Adipocyte (in vitro differentiated cells): ENCODE measurements at regions not wholly inside any gene's neighbourhood (a gene's known extent, or its start where the extent isn't known, plus 50 kb on each side); places are given as distances from the start of the nearest gene placed in this dataset.
"Not testable (repeated sequence)": the region's sequence is repeated elsewhere in the genome, so short reads cannot be mapped to it uniquely, and the experiment has no call there.

Source experiments
- DNase-seq: peaks from one replicate; pipeline ENCODE4 v3.0.0-alpha.2; 2015; ENCODE audit warnings: low read depth
- H3K27me3 ChIP-seq: replicated peaks from 2 replicates; pipeline ENCODE4 v1.7.0; 2013; ENCODE audit warnings: mild to moderate bottlenecking, low read length, moderate library complexity; ENCODE audit not compliant: control insufficient read depth, insufficient read depth
- H3K36me3 ChIP-seq: 2 replicates; pipeline ENCODE4 v1.7.0; 2013; ENCODE audit warnings: low read length, mild to moderate bottlenecking, moderate library complexity; ENCODE audit not compliant: control insufficient read depth, insufficient read depth, severe bottlenecking
- H3K4me1 ChIP-seq: 2 replicates; pipeline ENCODE4 v1.7.0; 2013; ENCODE audit warnings: mild to moderate bottlenecking, low read length, moderate library complexity; ENCODE audit not compliant: control insufficient read depth, insufficient read depth
- H3K4me3 ChIP-seq: 2 replicates; pipeline ENCODE4 v1.7.0; 2013; ENCODE audit warnings: mild to moderate bottlenecking, low read length, moderate library complexity
- H3K9ac ChIP-seq: 2 replicates; pipeline ENCODE4 v1.7.0; 2013; ENCODE audit warnings: mild to moderate bottlenecking, low read length, moderate library complexity
- H3K9me3 ChIP-seq: 2 replicates; pipeline ENCODE4 v1.7.0; 2013; ENCODE audit warnings: mild to moderate bottlenecking, low read length, moderate library complexity; ENCODE audit not compliant: control insufficient read depth

GRCh38 chr14:38538053-38538452 is 282.2 kb upstream of the CLEC14A start:
- not testable (repeated sequence) for H3K27me3 ChIP-seq, H3K9ac ChIP-seq, H3K36me3 ChIP-seq, DNase-seq, H3K9me3 ChIP-seq, H3K4me1 ChIP-seq, H3K4me3 ChIP-seq

GRCh38 chr14:38536376-38537038 is 280.6 kb upstream of the CLEC14A start:
- Histone ChIP-seq H3K9ac (no peak overlapping the region), H3K4me1 (no peaks in the 10 kb centered on the region), H3K36me3 (no peaks in the 10 kb centered on the region), H3K27me3 (no peaks in the 10 kb centered on the region), H3K9me3 (peaks cover 3% of the 10 kb centered on the region), H3K4me3 (no peak overlapping the region)
- no peak for DNase-seq

DNA sequence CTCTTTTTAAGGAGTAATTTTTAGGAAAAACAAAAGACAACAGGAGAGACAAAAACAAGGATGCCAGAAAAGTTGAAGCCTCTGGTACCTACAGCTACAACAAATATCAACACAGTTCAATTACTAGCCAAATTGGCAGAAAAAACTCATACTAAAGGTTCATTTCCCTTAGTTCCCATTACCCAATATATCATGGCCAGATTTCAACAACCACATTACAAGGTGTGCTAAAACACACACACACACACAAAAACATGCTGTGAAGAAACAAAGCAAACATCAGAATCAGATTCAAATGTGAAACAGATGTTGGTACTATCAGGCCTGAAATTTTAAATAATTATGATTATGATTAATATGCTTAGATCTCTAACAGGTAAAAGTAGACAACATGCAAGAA is 272.7 kb upstream of the CLEC14A start:
- Histone ChIP-seq H3K9ac (no peak overlapping the region), H3K9me3 (peaks cover 3% of the 10 kb centered on the region), H3K4me3 (no peak overlapping the region), H3K27me3 (no peaks in the 10 kb centered on the region), H3K36me3 (no peaks in the 10 kb centered on the region), H3K4me1 (no peaks in the 10 kb centered on the region)
- no peak for DNase-seq

DNA sequence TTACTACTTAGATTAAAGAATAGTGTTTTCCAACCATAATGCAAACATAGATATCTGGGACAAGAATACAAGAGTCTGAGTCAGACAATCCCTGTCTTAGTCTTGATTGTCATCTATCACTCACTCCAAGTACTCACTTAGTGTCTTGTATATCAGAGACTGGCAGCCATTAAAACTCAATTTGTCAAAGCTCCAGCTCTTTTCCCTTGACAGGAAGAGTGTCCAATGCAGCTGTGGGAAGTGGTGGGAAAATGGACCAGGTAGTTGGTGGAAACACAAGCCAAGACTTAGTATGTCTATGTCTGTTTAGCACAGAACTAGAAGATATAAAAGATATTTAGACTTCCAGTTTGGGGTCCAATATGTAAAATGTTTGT is 271.6 kb upstream of the CLEC14A start:
- H3K9me3 ChIP-seq = peaks cover 3% of the 10 kb centered on the region
- DNase-seq = no peak
- H3K36me3 ChIP-seq = no peaks in the 10 kb centered on the region
- H3K4me3 ChIP-seq = no peak overlapping the region
- no peaks in the 10 kb centered on the region for H3K4me1 ChIP-seq
- no peak overlapping the region for H3K9ac ChIP-seq
- no peaks in the 10 kb centered on the region for H3K27me3 ChIP-seq

GRCh38 chr14:38526826-38527501 is 271.1 kb upstream of the CLEC14A start:
- H3K9ac ChIP-seq = no peak overlapping the region
- no peaks in the 10 kb centered on the region for H3K36me3 ChIP-seq
- no peak overlapping the region for H3K4me3 ChIP-seq
- H3K4me1 ChIP-seq = no peaks in the 10 kb centered on the region
- peaks cover 3% of the 10 kb centered on the region for H3K9me3 ChIP-seq
- no peaks in the 10 kb centered on the region for H3K27me3 ChIP-seq
- DNase-seq = no peak

DNA sequence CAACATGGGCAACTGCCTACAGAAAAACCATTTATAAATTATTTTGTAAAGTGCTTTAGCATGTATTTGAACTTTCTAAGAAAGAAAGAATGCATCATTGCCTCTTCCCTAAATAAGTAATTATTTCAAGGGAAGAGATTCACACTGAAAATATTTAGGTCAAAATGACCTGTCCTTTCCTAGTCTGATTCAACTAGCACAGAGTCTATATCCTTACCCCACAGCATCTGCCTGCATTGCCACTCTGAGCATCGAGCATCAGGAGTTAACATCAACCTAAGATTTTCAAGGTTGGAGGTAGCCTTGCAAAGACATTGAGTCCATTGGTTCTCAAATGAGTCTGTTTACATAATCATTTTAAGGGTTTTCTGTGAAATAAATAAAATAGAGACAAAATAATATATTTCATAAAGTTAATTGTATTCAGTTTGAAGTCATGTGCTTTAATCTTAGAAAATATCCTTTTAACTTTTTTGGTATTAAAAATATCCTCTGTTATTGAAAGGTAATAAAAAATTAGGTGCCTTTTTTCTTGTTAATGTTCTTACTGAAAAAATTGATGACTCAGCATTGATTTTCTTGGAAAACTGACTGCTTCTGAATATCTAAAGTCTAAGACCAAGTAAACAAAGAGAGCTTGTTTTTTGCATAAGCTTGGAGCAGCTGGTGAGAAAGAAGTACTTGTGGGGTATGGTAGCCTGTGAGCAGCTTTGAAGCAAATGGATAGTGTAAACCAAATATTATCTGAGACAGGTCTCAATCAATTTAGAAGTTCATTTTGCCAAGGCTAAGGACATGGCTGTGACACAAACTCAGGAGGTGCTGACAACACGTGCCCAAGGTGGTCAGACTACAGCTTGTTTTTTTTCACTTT is 269.0 kb upstream of the CLEC14A start:
- Histone ChIP-seq H3K4me1 (no peaks in the 10 kb centered on the region), H3K36me3 (no peaks in the 10 kb centered on the region), H3K9me3 (no peaks in the 10 kb centered on the region), H3K9ac (no peak overlapping the region), H3K27me3 (no peaks in the 10 kb centered on the region), H3K4me3 (no peak overlapping the region)
- no peak for DNase-seq

DNA sequence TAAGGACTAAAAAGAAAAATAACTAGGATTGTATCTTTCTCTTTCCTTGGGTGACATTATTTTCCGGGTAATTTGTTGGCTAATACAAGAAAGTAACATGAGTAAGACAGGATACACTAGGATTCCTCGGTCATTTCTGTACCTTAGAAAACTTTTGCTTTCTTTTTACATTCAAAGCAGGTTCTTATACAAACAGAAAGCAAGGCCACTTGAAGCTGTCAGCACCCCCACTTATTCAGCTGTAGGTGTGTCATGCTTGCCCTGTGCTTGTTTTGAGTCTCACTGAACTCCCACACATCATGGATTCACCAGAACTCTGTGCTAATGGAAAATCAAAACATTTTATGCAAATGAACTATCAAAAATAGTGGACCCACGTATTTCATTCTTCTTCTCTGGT is 266.8 kb upstream of the CLEC14A start:
- no peaks in the 10 kb centered on the region for H3K4me1 ChIP-seq
- no peak overlapping the region for H3K9ac ChIP-seq
- no peak overlapping the region for H3K4me3 ChIP-seq
- DNase-seq = no peak
- H3K9me3 ChIP-seq = no peaks in the 10 kb centered on the region
- H3K36me3 ChIP-seq = no peaks in the 10 kb centered on the region
- H3K27me3 ChIP-seq = no peaks in the 10 kb centered on the region

DNA sequence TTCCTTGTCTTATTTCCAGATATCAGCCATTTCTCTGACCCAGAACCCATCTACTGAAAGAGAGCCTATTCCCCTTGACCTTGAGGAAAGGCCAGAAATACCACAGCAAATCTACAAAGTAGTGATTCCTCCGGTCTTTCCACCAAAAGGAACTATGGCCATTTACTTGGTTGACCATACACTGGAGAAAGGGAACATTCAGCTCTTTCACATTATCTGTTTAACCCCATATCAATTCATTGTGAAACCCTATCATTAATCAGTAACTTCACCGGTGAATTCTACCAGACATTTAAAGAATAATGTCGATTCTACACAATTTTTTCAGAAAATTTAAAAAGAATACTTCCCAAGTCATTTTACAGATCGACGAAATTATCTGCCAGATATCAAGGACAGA is 265.7 kb upstream of the CLEC14A start:
- Histone ChIP-seq H3K9me3 (no peaks in the 10 kb centered on the region), H3K4me3 (no peak overlapping the region), H3K4me1 (no peaks in the 10 kb centered on the region), H3K27me3 (no peaks in the 10 kb centered on the region), H3K9ac (no peak overlapping the region), H3K36me3 (no peaks in the 10 kb centered on the region)
- DNase-seq = no peak

DNA sequence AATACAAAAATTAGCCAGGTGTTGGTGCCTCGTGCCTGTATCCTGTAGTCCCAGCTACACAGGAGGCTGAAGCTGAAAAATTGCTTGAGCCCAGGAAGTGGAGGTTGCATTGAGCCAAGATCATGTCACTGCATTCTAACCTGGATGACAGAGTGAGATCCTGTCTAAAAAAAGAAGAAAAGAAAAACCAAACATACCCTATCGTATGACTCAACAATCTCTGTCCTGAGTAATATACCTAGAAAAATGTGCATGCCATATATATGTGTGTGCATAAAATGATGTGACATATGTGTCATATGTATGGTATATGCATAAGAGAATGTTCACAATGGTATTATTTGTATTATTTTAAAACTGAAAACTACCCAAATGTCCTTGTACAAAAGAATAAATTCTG is 261.5 kb upstream of the CLEC14A start:
- H3K4me1 ChIP-seq = no peaks in the 10 kb centered on the region

DNA sequence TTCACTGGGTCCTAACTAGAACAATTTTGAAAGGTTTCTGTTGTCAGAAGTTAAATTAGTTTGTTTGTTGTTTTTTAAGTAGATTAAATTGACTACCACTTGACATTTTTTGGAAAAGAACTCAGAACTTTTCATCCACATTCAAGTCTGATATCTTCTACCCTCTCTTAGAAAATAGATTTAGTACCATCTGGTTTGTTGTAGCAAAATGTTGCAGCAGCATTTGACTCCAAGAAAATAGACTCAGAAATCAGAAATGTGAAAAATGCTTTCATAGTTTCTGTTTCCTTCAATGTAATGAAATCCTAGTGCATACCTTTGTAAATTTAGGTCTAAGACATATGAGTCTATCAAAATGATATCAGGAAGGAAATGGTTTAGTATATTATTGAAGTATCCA is 256.3 kb upstream of the CLEC14A start:
- Histone ChIP-seq H3K4me3 (no peak overlapping the region), H3K9me3 (peaks cover 3% of the 10 kb centered on the region), H3K27me3 (no peaks in the 10 kb centered on the region), H3K4me1 (no peaks in the 10 kb centered on the region), H3K9ac (no peak overlapping the region), H3K36me3 (no peaks in the 10 kb centered on the region)
- peak; percentile 53 for DNase-seq

More for the DNA sequence above, 261.5 kb upstream of the CLEC14A start:
- Histone ChIP-seq H3K9ac (no peak overlapping the region), H3K4me3 (no peak overlapping the region), H3K9me3 (peaks cover 3% of the 10 kb centered on the region), H3K27me3 (no peaks in the 10 kb centered on the region), H3K36me3 (no peaks in the 10 kb centered on the region)
- no peak for DNase-seq

DNA sequence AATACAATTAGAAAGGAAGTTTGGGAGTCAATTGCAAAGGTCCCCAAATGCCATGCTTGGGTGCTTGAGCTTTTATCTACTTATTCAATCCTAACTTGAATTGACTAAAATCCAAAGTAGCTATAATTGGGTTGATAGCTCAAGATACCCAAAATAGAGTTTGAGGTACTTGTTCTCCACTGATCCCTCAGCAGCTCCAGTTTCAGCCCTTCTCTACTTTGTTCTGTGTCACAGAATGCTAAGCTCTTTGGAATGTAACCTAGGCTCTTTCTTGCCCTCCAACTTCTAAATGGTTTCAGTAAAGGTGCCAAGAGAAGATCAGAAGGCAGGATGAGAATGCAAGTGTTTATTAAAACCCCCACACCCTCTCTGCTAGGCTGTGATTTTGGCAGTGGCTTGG is 251.4 kb upstream of the CLEC14A start:
- Histone ChIP-seq H3K27me3 (no peaks in the 10 kb centered on the region), H3K36me3 (no peaks in the 10 kb centered on the region), H3K4me3 (no peak overlapping the region), H3K9me3 (no peaks in the 10 kb centered on the region), H3K9ac (no peak overlapping the region), H3K4me1 (no peaks in the 10 kb centered on the region)
- DNase-seq = no peak
